OCI-LY1 (cell line): ENCODE measurements at regions not wholly inside any gene's neighbourhood (a gene's known extent, or its start where the extent isn't known, plus 50 kb on each side); places are given as distances from the start of the nearest gene placed in this dataset.

Experiments
- H2AFZ ChIP-seq: fragments of 200-600 bp; sonication (generic), shearing (Covaris generic); 2 replicates; pipeline ENCODE4 v1.6.0; 2014; ENCODE audit warnings: antibody characterized with exemption, mild to moderate bottlenecking, low read length
- H3F3A ChIP-seq: fragments of 200-600 bp; sonication (generic), shearing (Covaris generic); 2 replicates; pipeline ENCODE4 v1.6.0; 2014; ENCODE audit warnings: mild to moderate bottlenecking, antibody characterized with exemption, low read length, moderate library complexity; ENCODE audit not compliant: insufficient read depth
- H3K27ac ChIP-seq: fragments of 200-600 bp; sonication (generic); 2 replicates; pipeline ENCODE4 v1.5.1; 2014; ENCODE audit warnings: low read length, mixed run types, mild to moderate bottlenecking, low read depth; ENCODE audit not compliant: poor library complexity, severe bottlenecking
- H3K27me3 ChIP-seq: fragments of 200-600 bp; sonication (generic); 2 replicates; pipeline ENCODE4 v1.6.0; 2014; ENCODE audit warnings: antibody characterized with exemption, mild to moderate bottlenecking, low read length, moderate library complexity; ENCODE audit not compliant: insufficient read depth
- H3K36me3 ChIP-seq: fragments of 200-600 bp; sonication (generic); 2 replicates; pipeline ENCODE4 v1.6.1; 2014; ENCODE audit warnings: mild to moderate bottlenecking, antibody characterized with exemption, low read length, moderate library complexity, mixed read lengths; ENCODE audit not compliant: insufficient read depth
- H3K4me1 ChIP-seq: fragments of 200-600 bp; sonication (generic); 2 replicates; pipeline ENCODE4 v1.5.1; 2014; ENCODE audit warnings: mild to moderate bottlenecking, low read length, moderate library complexity; ENCODE audit not compliant: insufficient read depth, severe bottlenecking
- H3K4me2 ChIP-seq: fragments of 200-600 bp; sonication (generic), shearing (Covaris generic); 2 replicates; pipeline ENCODE4 v1.6.1; 2014; ENCODE audit warnings: low read length
- H3K4me3 ChIP-seq: fragments of 200-600 bp; sonication (generic); 2 replicates; pipeline ENCODE4 v1.5.1; 2014; ENCODE audit warnings: low read length, low read depth, mild to moderate bottlenecking, mixed read lengths; ENCODE audit not compliant: poor library complexity, severe bottlenecking
- H3K79me2 ChIP-seq: fragments of 200-600 bp; shearing (Covaris generic); 2 replicates; pipeline ENCODE4 v1.6.1; 2016; ENCODE audit warnings: mixed run types, low read length, mixed read lengths; ENCODE audit not compliant: insufficient read depth
- H3K9ac ChIP-seq: fragments of 200-600 bp; sonication (generic), shearing (Covaris generic); 2 replicates; pipeline ENCODE4 v1.6.1; 2014; ENCODE audit warnings: mild to moderate bottlenecking, low read length, mixed read lengths
- H3K9me2 ChIP-seq: fragments of 200-600 bp; sonication (generic), shearing (Covaris generic); 2 replicates; pipeline ENCODE4 v1.6.1; 2014; ENCODE audit warnings: low read depth, mild to moderate bottlenecking, low read length, mixed read lengths
- H3K9me3 ChIP-seq: fragments of 200-600 bp; shearing (Covaris generic); 2 replicates; pipeline ENCODE4 v1.6.1; 2014; ENCODE audit warnings: low read length, mixed read lengths
- H4K20me1 ChIP-seq: fragments of 200-600 bp; sonication (generic), shearing (Covaris generic); 2 replicates; pipeline ENCODE4 v1.6.0; 2016; ENCODE audit warnings: mild to moderate bottlenecking, low read length; ENCODE audit not compliant: insufficient read depth
- EZH2 ChIP-seq: fragments of 200-600 bp; sonication (generic), shearing (Covaris generic); IDR thresholded peaks from 2 replicates; pipeline ENCODE4 v1.8.0; 2017; ENCODE audit warnings: borderline replicate concordance, mixed run types, mild to moderate bottlenecking, antibody characterized with exemption, low read length, moderate library complexity, mixed read lengths
- TF ChIP-seq, protein P1 (sequence below): fragments of 200-600 bp; sonication (generic), shearing (Covaris generic); IDR thresholded peaks from 2 replicates; pipeline ENCODE4 v1.5.1; 2017; ENCODE audit warnings: mild to moderate bottlenecking, antibody characterized with exemption, low read length, moderate library complexity, mixed read lengths

DNA sequence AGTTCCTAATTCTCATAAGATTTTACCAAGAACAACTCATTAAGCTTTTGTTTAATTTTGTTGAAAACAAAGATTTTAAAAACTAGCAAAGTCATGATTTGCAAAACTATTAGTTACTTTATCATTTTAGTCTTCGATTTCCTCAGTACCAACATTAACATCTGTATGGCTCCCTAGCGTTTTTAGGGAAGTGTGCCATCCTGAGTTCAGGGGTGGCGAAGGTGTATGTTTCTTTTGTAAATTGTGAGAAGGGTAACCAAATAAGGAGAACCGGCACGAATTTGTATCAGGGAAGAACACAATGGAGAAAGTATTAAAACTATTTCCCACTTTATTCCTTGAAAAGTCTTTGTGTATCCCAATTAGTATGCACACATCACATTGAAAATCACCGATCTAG, 419.9 kb downstream of the DSC3 start:
- Histone ChIP-seq H3K36me3 (no peaks in the 10 kb centered on the region), H3K27ac (no peak overlapping the region), H3K9me3 (no peaks in the 10 kb centered on the region), H3K4me1 (no peaks in the 10 kb centered on the region), H3K4me2 (no peak overlapping the region), H2AFZ (no peak overlapping the region), H3K9ac (no peak overlapping the region), H3K27me3 (no peaks in the 10 kb centered on the region), H3K4me3 (no peak overlapping the region), H3K79me2 (no peaks in the 10 kb centered on the region), H4K20me1 (no peaks in the 10 kb centered on the region), H3F3A (no peaks in the 10 kb centered on the region), H3K9me2 (no peaks in the 10 kb centered on the region; the same call in 1 of the 2 replicates)
- no peak for TF ChIP-seq EZH2
- TF ChIP-seq, protein P1, sequence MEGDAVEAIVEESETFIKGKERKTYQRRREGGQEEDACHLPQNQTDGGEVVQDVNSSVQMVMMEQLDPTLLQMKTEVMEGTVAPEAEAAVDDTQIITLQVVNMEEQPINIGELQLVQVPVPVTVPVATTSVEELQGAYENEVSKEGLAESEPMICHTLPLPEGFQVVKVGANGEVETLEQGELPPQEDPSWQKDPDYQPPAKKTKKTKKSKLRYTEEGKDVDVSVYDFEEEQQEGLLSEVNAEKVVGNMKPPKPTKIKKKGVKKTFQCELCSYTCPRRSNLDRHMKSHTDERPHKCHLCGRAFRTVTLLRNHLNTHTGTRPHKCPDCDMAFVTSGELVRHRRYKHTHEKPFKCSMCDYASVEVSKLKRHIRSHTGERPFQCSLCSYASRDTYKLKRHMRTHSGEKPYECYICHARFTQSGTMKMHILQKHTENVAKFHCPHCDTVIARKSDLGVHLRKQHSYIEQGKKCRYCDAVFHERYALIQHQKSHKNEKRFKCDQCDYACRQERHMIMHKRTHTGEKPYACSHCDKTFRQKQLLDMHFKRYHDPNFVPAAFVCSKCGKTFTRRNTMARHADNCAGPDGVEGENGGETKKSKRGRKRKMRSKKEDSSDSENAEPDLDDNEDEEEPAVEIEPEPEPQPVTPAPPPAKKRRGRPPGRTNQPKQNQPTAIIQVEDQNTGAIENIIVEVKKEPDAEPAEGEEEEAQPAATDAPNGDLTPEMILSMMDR: no peak

DNA sequence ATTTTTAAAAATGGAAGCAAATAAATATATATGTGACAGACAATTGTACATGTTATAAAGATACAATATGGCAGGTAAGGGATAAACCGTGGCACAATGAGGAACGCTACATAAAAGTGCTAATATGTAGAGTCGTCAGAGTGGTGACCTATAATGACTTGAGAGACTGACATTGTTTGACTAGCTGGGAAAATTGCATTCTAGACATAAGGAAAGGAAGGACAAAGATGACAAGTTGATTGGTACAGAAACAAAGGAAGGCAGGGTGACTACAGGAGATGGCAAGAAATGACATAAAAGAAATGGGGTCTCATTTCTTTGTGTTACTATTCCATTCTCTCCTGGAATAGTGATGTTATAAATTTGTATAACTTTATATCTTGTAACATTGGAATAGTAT, 420.4 kb downstream of the DSC3 start:
- TF ChIP-seq, protein P1: no peak
- TF ChIP-seq EZH2: no peak
- Histone ChIP-seq H3K4me3 (no peak overlapping the region), H3K27me3 (no peaks in the 10 kb centered on the region)

DNA sequence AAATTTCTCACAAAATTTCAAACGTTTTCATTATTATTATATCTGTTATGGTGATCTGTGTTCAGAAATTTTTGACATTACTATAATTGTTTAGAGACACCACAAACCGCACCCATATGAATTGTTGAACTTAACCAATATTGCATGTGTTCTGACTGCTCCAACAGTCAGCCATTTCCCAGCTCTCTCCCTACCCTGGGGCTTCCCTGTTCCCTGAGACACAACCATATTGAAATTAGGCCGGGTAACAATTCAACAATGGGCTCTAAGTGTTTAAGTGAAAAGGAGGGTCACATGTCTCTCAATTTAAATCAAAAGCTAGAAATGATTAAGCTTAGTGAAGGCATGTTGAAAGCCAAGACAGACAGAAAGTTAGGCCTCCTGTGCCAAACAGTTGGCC, 424.0 kb downstream of the DSC3 start:
- Histone ChIP-seq H3K27me3 (no peaks in the 10 kb centered on the region), H3K79me2 (no peaks in the 10 kb centered on the region), H3K4me1 (no peaks in the 10 kb centered on the region), H3K36me3 (no peaks in the 10 kb centered on the region), H3K9ac (no peak overlapping the region), H4K20me1 (no peaks in the 10 kb centered on the region), H3K4me2 (no peak overlapping the region), H3K4me3 (no peak overlapping the region), H3F3A (no peaks in the 10 kb centered on the region), H3K9me3 (no peaks in the 10 kb centered on the region), H3K27ac (no peak overlapping the region), H3K9me2 (no peaks in the 10 kb centered on the region; the same call in 1 of the 2 replicates), H2AFZ (no peak overlapping the region)
- TF ChIP-seq, protein P1: no peak
- no peak for TF ChIP-seq EZH2

More for the DNA sequence above, 420.4 kb downstream of the DSC3 start:
- H4K20me1 ChIP-seq: no peaks in the 10 kb centered on the region
- no peaks in the 10 kb centered on the region for H3K36me3 ChIP-seq
- no peak overlapping the region for H2AFZ ChIP-seq
- no peak overlapping the region for H3K9ac ChIP-seq
- no peaks in the 10 kb centered on the region; the same call in 1 of the 2 replicates for H3K9me2 ChIP-seq
- H3F3A ChIP-seq: no peaks in the 10 kb centered on the region
- no peaks in the 10 kb centered on the region for H3K79me2 ChIP-seq
- no peaks in the 10 kb centered on the region for H3K9me3 ChIP-seq
- no peak overlapping the region for H3K27ac ChIP-seq
- H3K4me1 ChIP-seq: no peaks in the 10 kb centered on the region
- no peak overlapping the region for H3K4me2 ChIP-seq
